Activated naive CD8-positive, alpha-beta T cell treated with anti-CD3 and anti-CD28 coated beads for 36 hours (primary cell): ENCODE measurements at regions not wholly inside any gene's neighbourhood (a gene's known extent, or its start where the extent isn't known, plus 50 kb on each side); places are given as distances from the start of the nearest gene placed in this dataset.

Experiments
- DNase-seq: peaks from one replicate; pipeline ENCODE4 v3.0.0; 2021
- H3K27ac Mint-ChIP-seq: one replicate; pipeline ENCODE4 v1.8.0; 2022; ENCODE audit warnings: mild to moderate bottlenecking, moderate library complexity, mixed read lengths
- H3K27me3 Mint-ChIP-seq: one replicate; pipeline ENCODE4 v1.8.0; 2022; ENCODE audit warnings: mild to moderate bottlenecking, mixed read lengths
- H3K36me3 Mint-ChIP-seq: one replicate; pipeline ENCODE4 v1.8.0; 2021; ENCODE audit warnings: mild to moderate bottlenecking, mixed read lengths
- H3K4me1 Mint-ChIP-seq: one replicate; pipeline ENCODE4 v1.8.0; 2021; ENCODE audit warnings: mixed read lengths
- H3K4me3 Mint-ChIP-seq: one replicate; pipeline ENCODE4 v1.8.0; 2022; ENCODE audit warnings: mild to moderate bottlenecking, moderate library complexity, mixed read lengths
- H3K9me3 Mint-ChIP-seq: one replicate; pipeline ENCODE4 v1.8.0; 2022; ENCODE audit warnings: mixed read lengths

- Mint-ChIP-seq H3K27me3 (no peaks in the 10 kb centered on the region), H3K36me3 (no peaks in the 10 kb centered on the region), H3K27ac (no peak overlapping the region), H3K4me3 (no peak overlapping the region), H3K4me1 (no peaks in the 10 kb centered on the region), H3K9me3 (peaks cover 15% of the 10 kb centered on the region)
- no peak for DNase-seq
These were observed 1001.6 kb upstream of the CDH8 start for GRCh38 chr16:63037761-63038396.

DNA sequence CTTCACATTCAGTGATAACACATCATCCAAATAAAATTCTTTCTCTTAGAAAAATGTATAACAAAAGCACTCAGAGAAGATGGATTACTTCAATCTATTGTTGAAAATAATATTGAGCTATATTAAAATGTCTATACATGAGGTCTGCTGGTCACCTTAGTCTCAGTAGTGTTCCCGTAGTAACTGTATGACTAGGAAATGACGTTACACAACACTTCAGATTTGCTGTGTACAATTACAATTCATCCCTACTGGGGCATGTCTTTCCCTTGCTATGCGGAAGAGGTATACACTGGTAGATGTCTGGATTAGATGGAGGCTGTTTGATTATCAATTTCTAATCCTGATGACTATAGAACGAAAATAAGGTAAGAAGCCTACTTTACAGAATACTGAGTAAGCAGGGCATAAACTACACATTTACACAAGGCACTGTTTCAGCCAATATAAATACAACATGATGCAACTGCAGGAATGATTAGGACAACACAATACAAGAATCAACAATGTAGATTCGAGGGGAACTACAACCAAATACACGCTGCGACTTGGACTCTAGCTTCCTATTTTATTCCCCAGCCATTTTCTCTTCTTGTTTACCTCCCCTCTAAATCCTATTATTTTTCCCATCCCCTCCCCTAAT lies 982.5 kb upstream of the CDH8 start:
- H3K27ac Mint-ChIP-seq: no peak overlapping the region
- H3K4me3 Mint-ChIP-seq: no peak overlapping the region
- DNase-seq: no peak
- no peaks in the 10 kb centered on the region for H3K27me3 Mint-ChIP-seq
- no peaks in the 10 kb centered on the region for H3K36me3 Mint-ChIP-seq
- no peaks in the 10 kb centered on the region for H3K4me1 Mint-ChIP-seq
- peaks cover 16% of the 10 kb centered on the region for H3K9me3 Mint-ChIP-seq

- no peak overlapping the region for H3K4me3 Mint-ChIP-seq
- no peak for DNase-seq
- H3K36me3 Mint-ChIP-seq: no peaks in the 10 kb centered on the region
- no peaks in the 10 kb centered on the region for H3K4me1 Mint-ChIP-seq
- no peak overlapping the region for H3K27ac Mint-ChIP-seq
- H3K9me3 Mint-ChIP-seq: peaks cover 12% of the 10 kb centered on the region
- H3K27me3 Mint-ChIP-seq: no peaks in the 10 kb centered on the region
These were observed 972.5 kb upstream of the CDH8 start for GRCh38 chr16:63008688-63009087.

GRCh38 chr16:63005356-63005755 lies 969.1 kb upstream of the CDH8 start:
- no peak overlapping the region for H3K4me3 Mint-ChIP-seq
- peaks cover 12% of the 10 kb centered on the region for H3K9me3 Mint-ChIP-seq
- no peaks in the 10 kb centered on the region for H3K4me1 Mint-ChIP-seq
- H3K36me3 Mint-ChIP-seq: no peaks in the 10 kb centered on the region
- no peaks in the 10 kb centered on the region for H3K27me3 Mint-ChIP-seq
- H3K27ac Mint-ChIP-seq: no peak overlapping the region
- no peak for DNase-seq

- no peaks in the 10 kb centered on the region for H3K36me3 Mint-ChIP-seq
- no peaks in the 10 kb centered on the region for H3K27me3 Mint-ChIP-seq
These were observed 953.2 kb upstream of the CDH8 start for GRCh38 chr16:62989480-62989879.

DNA sequence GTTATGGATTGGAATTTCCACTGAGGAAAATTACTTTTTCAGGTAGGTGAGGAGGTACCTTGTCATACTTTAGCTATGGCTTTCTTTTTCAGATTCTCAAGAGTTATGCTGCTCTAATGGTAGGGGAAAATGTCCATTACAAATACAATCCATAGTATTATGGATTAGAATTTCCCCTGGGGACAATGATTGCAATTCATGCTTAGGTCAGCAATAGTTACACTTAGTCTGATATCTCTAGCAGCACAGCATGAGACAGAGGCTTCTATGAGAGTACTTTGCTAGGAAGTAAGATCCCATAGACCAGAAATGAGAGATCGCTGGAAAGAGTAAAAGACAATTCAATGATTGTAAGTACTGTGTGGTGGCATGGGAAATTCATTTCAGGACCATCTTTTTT lies 949.5 kb upstream of the CDH8 start:
- H3K27me3 Mint-ChIP-seq: no peaks in the 10 kb centered on the region
- no peak overlapping the region for H3K27ac Mint-ChIP-seq
- no peaks in the 10 kb centered on the region for H3K36me3 Mint-ChIP-seq
- H3K9me3 Mint-ChIP-seq: peaks cover 7% of the 10 kb centered on the region
- no peak for DNase-seq
- no peaks in the 10 kb centered on the region for H3K4me1 Mint-ChIP-seq
- no peak overlapping the region for H3K4me3 Mint-ChIP-seq

More at GRCh38 chr16:62989480-62989879, 953.2 kb upstream of the CDH8 start:
- H3K4me3 Mint-ChIP-seq: no peak overlapping the region
- H3K9me3 Mint-ChIP-seq: peaks cover 6% of the 10 kb centered on the region
- no peak for DNase-seq
- no peaks in the 10 kb centered on the region for H3K4me1 Mint-ChIP-seq
- no peak overlapping the region for H3K27ac Mint-ChIP-seq

DNA sequence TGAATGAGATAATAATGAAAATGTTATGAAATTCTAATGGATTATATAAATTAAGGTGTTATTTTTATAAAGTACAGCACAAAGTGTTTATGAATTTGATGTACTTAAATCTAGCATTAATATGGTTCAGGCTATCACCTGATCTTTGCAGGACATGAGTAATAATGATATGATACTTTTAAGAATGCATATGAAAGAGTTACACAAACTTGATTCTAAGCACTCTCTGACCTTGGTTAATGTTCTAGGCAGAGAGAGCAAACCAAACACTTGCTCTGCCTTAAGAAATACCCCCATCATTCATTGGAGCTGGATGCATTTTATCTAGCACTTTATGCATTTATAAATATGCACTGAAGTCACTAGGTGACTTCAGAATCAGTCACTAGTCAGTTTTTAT lies 942.2 kb upstream of the CDH8 start:
- no peak overlapping the region for H3K4me3 Mint-ChIP-seq
- H3K36me3 Mint-ChIP-seq: no peaks in the 10 kb centered on the region
- H3K27me3 Mint-ChIP-seq: no peaks in the 10 kb centered on the region
- peaks cover 13% of the 10 kb centered on the region for H3K9me3 Mint-ChIP-seq
- no peaks in the 10 kb centered on the region for H3K4me1 Mint-ChIP-seq
- DNase-seq: no peak
- H3K27ac Mint-ChIP-seq: no peak overlapping the region

DNA sequence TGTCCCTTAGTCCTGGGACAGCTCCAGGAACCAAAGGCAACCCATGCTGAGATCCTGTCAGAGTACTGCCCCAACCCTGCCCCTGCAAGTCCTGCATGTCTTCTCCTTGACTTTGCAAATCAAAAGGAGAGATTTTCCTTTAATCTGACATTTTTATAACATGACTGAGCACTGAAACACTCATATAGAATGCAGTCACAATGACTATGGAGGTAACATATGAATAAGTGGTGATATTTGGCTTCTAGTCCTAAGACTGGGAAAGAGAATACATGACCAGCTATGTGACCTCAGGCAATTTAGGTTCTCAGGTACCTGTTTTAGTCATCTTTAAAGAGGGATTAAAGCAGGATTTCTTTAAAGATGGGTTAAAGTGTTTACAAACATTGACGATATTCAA lies 941.6 kb upstream of the CDH8 start:
- Mint-ChIP-seq H3K4me3 (no peak overlapping the region), H3K4me1 (no peaks in the 10 kb centered on the region), H3K36me3 (no peaks in the 10 kb centered on the region), H3K27me3 (no peaks in the 10 kb centered on the region), H3K27ac (no peak overlapping the region), H3K9me3 (peaks cover 9% of the 10 kb centered on the region)
- DNase-seq: no peak

- Mint-ChIP-seq H3K9me3 (peaks cover 9% of the 10 kb centered on the region), H3K4me1 (no peaks in the 10 kb centered on the region), H3K4me3 (no peak overlapping the region), H3K27me3 (no peaks in the 10 kb centered on the region), H3K36me3 (no peaks in the 10 kb centered on the region), H3K27ac (no peak overlapping the region)
- no peak for DNase-seq
These were observed 938.2 kb upstream of the CDH8 start for GRCh38 chr16:62974424-62974823.

DNA sequence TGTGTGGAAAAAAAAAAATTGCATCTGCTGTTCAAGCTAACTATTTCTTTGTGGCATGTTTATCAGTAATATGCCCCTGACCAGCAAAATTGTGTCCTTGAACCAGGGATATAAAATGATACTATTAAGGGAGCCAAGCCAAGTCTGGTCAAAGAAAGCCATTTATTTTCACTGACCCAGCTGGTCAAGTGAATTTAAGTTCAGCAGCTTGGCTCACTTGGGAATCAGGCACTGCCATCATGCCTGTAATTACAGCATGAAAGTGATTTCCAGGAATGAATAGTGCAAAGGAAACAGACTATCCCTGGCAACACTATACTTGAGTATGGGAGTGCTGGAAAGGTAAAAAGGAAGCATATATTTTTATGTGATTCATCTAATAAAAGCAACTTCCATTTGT lies 934.6 kb upstream of the CDH8 start:
- H3K4me1 Mint-ChIP-seq: no peaks in the 10 kb centered on the region
- H3K27me3 Mint-ChIP-seq: no peaks in the 10 kb centered on the region
- H3K27ac Mint-ChIP-seq: no peak overlapping the region
- H3K4me3 Mint-ChIP-seq: no peak overlapping the region
- H3K36me3 Mint-ChIP-seq: no peaks in the 10 kb centered on the region
- peaks cover 1% of the 10 kb centered on the region for H3K9me3 Mint-ChIP-seq
- DNase-seq: no peak

- Mint-ChIP-seq H3K27me3 (no peaks in the 10 kb centered on the region), H3K27ac (no peak overlapping the region), H3K36me3 (no peaks in the 10 kb centered on the region), H3K4me1 (no peaks in the 10 kb centered on the region), H3K9me3 (peaks cover 3% of the 10 kb centered on the region), H3K4me3 (no peak overlapping the region)
- DNase-seq: no peak
These were observed 933.6 kb upstream of the CDH8 start for GRCh38 chr16:62969711-62970318.

DNA sequence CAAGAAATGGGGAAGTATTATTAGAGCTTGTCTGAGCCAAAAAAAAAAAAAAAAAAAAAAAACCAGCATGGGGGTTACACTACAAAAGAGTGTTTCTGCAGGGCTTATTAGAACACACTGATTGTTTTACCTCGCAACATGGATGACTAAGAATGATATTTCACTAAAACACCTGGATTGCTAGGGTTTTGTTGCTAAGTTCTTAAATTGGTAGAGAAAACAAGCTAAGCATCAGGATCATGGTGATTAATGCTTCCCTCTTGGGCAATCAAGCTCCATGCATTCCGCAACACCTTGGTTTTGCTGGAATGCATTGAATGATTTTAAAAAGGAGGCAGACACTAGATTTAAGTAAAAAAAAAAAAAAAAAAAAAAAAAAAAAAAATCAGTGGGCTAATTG lies 931.4 kb upstream of the CDH8 start:
- H3K4me3 Mint-ChIP-seq: no peak overlapping the region
- no peaks in the 10 kb centered on the region for H3K27me3 Mint-ChIP-seq
- peaks cover 6% of the 10 kb centered on the region for H3K9me3 Mint-ChIP-seq
- H3K27ac Mint-ChIP-seq: no peak overlapping the region
- H3K36me3 Mint-ChIP-seq: no peaks in the 10 kb centered on the region
- no peaks in the 10 kb centered on the region for H3K4me1 Mint-ChIP-seq
- no peak for DNase-seq

GRCh38 chr16:62967163-62967562 lies 930.9 kb upstream of the CDH8 start:
- Mint-ChIP-seq H3K4me1 (no peaks in the 10 kb centered on the region), H3K36me3 (no peaks in the 10 kb centered on the region), H3K27ac (no peak overlapping the region), H3K9me3 (peaks cover 6% of the 10 kb centered on the region), H3K4me3 (no peak overlapping the region), H3K27me3 (no peaks in the 10 kb centered on the region)
- no peak for DNase-seq

DNA sequence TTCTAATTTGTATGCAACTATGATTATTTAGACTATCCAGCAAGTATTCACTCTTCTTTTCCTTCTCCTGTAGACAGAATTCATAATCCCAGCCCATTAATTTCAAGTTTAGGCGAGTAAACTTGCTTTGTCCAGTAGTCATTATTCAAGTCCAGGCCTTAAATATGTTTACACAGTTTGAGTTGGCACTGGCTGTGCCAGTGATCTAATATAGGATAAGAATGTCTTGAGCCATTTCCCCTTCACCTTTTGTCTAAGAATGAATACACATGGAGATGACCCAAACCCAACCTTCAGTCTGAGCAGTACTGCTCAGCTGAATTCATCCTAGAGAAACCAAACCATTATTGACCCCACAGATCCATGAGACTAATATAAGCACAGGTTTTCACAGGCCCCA lies 930.4 kb upstream of the CDH8 start:
- H3K36me3 Mint-ChIP-seq: no peaks in the 10 kb centered on the region
- no peaks in the 10 kb centered on the region for H3K4me1 Mint-ChIP-seq
- H3K27ac Mint-ChIP-seq: no peak overlapping the region
- DNase-seq: no peak
- no peak overlapping the region for H3K4me3 Mint-ChIP-seq
- peaks cover 6% of the 10 kb centered on the region for H3K9me3 Mint-ChIP-seq
- H3K27me3 Mint-ChIP-seq: no peaks in the 10 kb centered on the region

DNA sequence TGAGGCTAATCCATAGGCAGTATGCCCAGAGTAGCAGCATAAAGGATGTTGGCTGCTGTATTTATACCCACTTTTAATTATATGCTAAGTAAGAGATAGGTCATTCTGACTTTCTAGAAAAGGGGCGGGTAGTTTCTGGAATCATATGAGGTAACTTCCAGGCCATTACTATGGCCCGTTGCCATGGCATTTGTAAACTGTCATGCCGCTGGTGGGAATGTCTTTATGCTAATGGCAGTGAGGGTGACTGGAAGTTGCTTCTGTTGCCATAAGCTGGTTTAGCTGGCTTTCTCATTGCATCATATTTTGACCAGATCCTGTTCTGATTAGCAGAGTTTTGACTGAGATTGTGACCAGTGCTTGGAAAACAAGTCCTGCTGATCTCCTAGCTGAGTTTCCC lies 929.6 kb upstream of the CDH8 start:
- no peak overlapping the region for H3K27ac Mint-ChIP-seq
- no peaks in the 10 kb centered on the region for H3K36me3 Mint-ChIP-seq
- H3K4me1 Mint-ChIP-seq: no peaks in the 10 kb centered on the region

DNA sequence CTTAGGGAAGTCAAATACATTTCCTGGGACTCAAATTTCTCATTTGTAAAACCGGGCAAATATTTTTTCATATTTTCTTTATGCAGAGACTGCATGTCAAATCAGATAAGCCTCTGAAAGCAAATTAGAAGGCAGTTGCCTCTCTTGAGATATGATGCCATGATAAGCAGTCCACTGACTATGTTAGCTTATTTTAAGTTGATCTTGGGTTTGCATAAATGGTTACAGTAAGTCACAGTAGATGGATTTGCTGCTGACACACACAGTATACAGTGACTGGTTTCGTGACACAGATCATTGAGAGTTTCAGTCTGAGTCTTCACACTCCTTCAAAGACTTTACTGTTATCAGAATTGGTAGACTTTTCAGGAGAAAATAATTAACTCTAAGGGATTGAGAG lies 927.6 kb upstream of the CDH8 start:
- no peak for DNase-seq
- H3K9me3 Mint-ChIP-seq: peaks cover 6% of the 10 kb centered on the region
- no peaks in the 10 kb centered on the region for H3K27me3 Mint-ChIP-seq
- H3K4me1 Mint-ChIP-seq: no peaks in the 10 kb centered on the region
- H3K27ac Mint-ChIP-seq: no peak overlapping the region
- no peaks in the 10 kb centered on the region for H3K36me3 Mint-ChIP-seq
- H3K4me3 Mint-ChIP-seq: no peak overlapping the region

More for the DNA sequence above, 929.6 kb upstream of the CDH8 start:
- Mint-ChIP-seq H3K9me3 (peaks cover 6% of the 10 kb centered on the region), H3K4me3 (no peak overlapping the region), H3K27me3 (no peaks in the 10 kb centered on the region)
- no peak for DNase-seq
